ENCODE measurements at regions not wholly inside any gene's neighbourhood (a gene's known extent, or its start where the extent isn't known, plus 50 kb on each side); places are given as distances from the start of the nearest gene placed in this dataset.

GRCh38 chr17:14784997-14785696 lies 480.0 kb downstream of the PMP22 start:
- Histone ChIP-seq H3K27ac (no peak overlapping the region), H3K36me3 (no peaks in the 10 kb centered on the region), H3K4me3 (ENCODE audit: low read depth, low read length) (no peak overlapping the region), H3K9me3 (ENCODE audit: severe bottlenecking) (no peaks in the 10 kb centered on the region), H3K27me3 (ENCODE audit: insufficient read depth, low read depth, severe bottlenecking) (no peaks in the 10 kb centered on the region)
- peak; percentile 34 for DNase-seq
- TF ChIP-seq, protein P1, sequence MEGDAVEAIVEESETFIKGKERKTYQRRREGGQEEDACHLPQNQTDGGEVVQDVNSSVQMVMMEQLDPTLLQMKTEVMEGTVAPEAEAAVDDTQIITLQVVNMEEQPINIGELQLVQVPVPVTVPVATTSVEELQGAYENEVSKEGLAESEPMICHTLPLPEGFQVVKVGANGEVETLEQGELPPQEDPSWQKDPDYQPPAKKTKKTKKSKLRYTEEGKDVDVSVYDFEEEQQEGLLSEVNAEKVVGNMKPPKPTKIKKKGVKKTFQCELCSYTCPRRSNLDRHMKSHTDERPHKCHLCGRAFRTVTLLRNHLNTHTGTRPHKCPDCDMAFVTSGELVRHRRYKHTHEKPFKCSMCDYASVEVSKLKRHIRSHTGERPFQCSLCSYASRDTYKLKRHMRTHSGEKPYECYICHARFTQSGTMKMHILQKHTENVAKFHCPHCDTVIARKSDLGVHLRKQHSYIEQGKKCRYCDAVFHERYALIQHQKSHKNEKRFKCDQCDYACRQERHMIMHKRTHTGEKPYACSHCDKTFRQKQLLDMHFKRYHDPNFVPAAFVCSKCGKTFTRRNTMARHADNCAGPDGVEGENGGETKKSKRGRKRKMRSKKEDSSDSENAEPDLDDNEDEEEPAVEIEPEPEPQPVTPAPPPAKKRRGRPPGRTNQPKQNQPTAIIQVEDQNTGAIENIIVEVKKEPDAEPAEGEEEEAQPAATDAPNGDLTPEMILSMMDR (IDR thresholded peaks at IDR 0.05; ENCODE audit: low read depth, low read length), result peak; percentile 59

GRCh38 chr17:14781123-14781522 lies 480.2 kb downstream of the HS3ST3B1 start:
- DNase-seq, result peak; percentile 71
- H3K4me3 ChIP-seq (ENCODE audit: low read depth, low read length), result peak overlapping the region; percentile 32
- peak overlapping the region; percentile 81 for H3K27ac ChIP-seq
- no peaks in the 10 kb centered on the region for H3K36me3 ChIP-seq
- TF ChIP-seq, protein P1 (IDR thresholded peaks at IDR 0.05; ENCODE audit: low read depth, low read length), result no peak
- H3K27me3 ChIP-seq (ENCODE audit: insufficient read depth, low read depth, severe bottlenecking), result no peaks in the 10 kb centered on the region
- H3K9me3 ChIP-seq (ENCODE audit: severe bottlenecking), result no peaks in the 10 kb centered on the region

DNA sequence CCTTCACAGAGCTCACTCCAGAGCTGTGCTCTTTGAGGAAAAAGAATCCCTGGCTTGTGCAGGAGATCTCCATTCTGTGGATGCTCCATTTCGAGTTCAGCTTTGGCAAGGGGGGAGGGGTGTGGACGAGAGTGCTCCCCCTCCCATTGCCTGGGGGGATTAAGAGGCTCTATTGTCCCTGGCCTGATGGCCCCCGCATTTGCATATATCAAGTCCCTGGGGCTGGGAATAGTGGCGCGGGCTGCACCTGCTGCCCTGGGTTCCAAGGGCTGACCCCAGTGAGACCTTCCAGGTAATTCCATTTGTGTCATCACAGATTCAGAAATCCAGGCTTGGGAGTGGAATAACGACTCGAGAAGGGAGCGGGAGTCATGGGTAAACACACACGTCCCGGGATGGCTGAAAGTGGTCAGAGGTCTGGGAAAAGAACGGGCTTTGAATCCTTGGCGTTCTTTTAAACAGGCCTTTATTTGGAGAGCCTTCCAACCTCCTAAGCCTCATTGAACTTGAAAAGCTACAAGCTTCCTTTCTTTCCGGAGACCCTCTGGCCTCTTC lies 479.3 kb downstream of the HS3ST3B1 start:
- H3K27me3 ChIP-seq (ENCODE audit: insufficient read depth, low read depth, severe bottlenecking), result no peaks in the 10 kb centered on the region
- no peaks in the 10 kb centered on the region for H3K36me3 ChIP-seq
- peak; percentile 87 for DNase-seq
- H3K27ac ChIP-seq, result peak overlapping the region; percentile 81
- H3K4me3 ChIP-seq (ENCODE audit: low read depth, low read length), result peak overlapping the region; percentile 32
- H3K9me3 ChIP-seq (ENCODE audit: severe bottlenecking), result no peaks in the 10 kb centered on the region
- TF ChIP-seq, protein P1 (IDR thresholded peaks at IDR 0.05; ENCODE audit: low read depth, low read length), result no peak

- Histone ChIP-seq H3K27me3 (ENCODE audit: insufficient read depth, low read depth, severe bottlenecking) (no peaks in the 10 kb centered on the region), H3K9me3 (ENCODE audit: severe bottlenecking) (no peaks in the 10 kb centered on the region), H3K4me3 (ENCODE audit: low read depth, low read length) (peak overlapping the region; percentile 32; the same call in 1 of the 2 replicates), H3K36me3 (no peaks in the 10 kb centered on the region), H3K27ac (no peak overlapping the region; the same call in 1 of the 2 replicates)
- DNase-seq, result no peak
- TF ChIP-seq, protein P1 (IDR thresholded peaks at IDR 0.05; ENCODE audit: low read depth, low read length), result no peak
Measured at GRCh38 chr17:14779241-14779640, 478.4 kb downstream of the HS3ST3B1 start.

DNA sequence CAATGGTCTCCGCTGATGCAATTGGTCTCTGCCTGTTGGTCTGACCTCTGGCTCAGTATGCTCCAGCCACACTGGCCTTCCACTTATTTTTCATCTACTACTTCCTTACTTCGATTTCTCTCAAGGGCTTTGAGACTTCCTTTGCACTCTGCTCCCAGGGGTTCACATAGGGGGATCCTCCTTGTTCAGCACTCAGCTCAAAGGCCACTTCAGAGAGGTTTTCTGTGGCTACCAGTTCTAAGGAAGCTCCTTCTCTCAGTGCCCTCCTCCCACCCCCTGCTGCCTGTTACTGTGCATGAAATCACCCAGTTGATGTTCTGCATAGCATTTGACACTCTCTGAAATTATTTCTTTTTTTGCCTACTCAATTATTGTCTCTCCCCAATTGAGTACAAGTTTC lies 476.4 kb downstream of the HS3ST3B1 start:
- TF ChIP-seq, protein P1 (IDR thresholded peaks at IDR 0.05; ENCODE audit: low read depth, low read length), result no peak
- H3K4me3 ChIP-seq (ENCODE audit: low read depth, low read length), result no peak overlapping the region
- no peak overlapping the region for H3K27ac ChIP-seq
- no peaks in the 10 kb centered on the region for H3K36me3 ChIP-seq
- no peaks in the 10 kb centered on the region for H3K9me3 ChIP-seq (ENCODE audit: severe bottlenecking)
- no peaks in the 10 kb centered on the region for H3K27me3 ChIP-seq (ENCODE audit: insufficient read depth, low read depth, severe bottlenecking)
- no peak for DNase-seq

Data from WERI-Rb-1 (cell line).